GM12892 (cell line): ENCODE measurements at regions not wholly inside any gene's neighbourhood (a gene's known extent, or its start where the extent isn't known, plus 50 kb on each side); places are given as distances from the start of the nearest gene placed in this dataset.

Source experiments
- DNase-seq: peaks from one replicate; pipeline ENCODE4 v3.0.0; 2011; ENCODE audit not compliant: insufficient read length
- FAIRE-seq: peaks from 2 replicates; lab custom pipeline; 2011; peaks lifted over from hg19 to GRCh38; lab: Jason Lieb, UNC
- POLR2A ChIP-seq: IDR thresholded peaks from 2 replicates; pipeline ENCODE4 v1.6.1; 2011; ENCODE audit warnings: low read depth, low read length, control low read depth
- POLR2AphosphoS5 ChIP-seq: IDR thresholded peaks from 2 replicates; pipeline ENCODE4 v1.6.1; 2011; ENCODE audit warnings: low read depth, low read length, control low read depth
- TAF1 ChIP-seq: IDR thresholded peaks from 2 replicates; pipeline ENCODE4 v1.6.1; 2011; ENCODE audit warnings: low read depth, mild to moderate bottlenecking, control low read depth, low read length, borderline replicate concordance

DNA sequence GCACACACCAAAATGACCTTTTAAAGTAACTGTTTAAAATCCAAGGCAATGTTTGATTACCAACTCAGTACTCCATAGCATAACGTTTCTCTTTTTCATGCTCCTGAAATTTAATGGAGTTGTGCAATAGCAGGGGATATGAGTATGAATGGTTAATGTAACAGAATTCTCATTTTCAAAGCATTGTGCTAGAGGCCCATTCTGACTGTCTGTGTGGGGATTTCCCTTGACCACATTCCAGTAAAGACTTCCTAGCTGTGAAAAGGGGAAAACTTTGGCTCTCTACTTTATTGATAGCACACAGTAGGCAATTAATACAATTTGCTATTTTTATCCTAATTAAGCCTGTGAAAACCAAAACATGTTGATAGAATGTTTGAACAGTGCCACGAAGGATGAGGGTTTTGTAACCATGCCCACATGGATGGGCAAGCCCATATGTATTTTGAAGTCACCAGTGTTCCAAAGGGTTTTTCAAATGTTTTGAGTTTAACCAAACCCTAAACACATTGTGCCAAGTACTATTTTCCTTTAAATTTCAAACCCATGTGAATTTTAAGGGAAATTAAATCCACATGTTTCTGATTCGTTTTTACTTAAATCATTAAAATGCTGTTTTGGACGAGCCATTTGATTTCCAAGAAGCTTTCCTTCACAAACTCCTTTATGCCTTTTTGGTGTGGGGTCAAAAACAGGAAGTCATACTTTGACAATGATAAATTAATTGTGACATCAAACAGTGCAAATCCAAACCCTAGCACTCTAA, 261.2 kb downstream of the SHOX2 start:
- TF ChIP-seq POLR2A (no peak), POLR2AphosphoS5 (no peak)
- no peak for DNase-seq
- no peak for FAIRE-seq

DNA sequence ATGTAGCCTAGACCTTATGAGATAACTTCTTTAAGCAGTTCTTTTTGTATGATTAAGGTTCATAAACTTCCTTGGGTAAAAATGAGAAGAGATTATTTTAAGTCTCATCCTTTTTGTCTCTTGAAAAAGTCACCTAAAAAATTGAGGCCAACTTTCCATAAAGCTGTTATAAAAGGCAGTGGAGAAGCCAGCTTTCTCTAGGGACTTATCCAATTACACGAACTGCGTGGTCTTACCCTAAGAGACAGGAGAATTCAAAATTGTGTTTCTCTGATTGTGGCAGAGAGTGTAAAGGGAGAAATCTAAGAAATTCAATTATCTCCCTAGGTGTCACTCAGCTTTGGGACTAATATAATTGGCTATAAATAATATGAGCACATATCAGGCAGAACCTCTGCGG, 262.0 kb downstream of the SHOX2 start:
- FAIRE-seq, result no peak
- no peak for TF ChIP-seq POLR2AphosphoS5
- no peak for TF ChIP-seq POLR2A
- TF ChIP-seq TAF1, result no peak

GRCh38 chr3:157841029-157841428, 265.2 kb downstream of the SHOX2 start:
- TF ChIP-seq POLR2AphosphoS5, result no peak
- TF ChIP-seq TAF1, result no peak
- TF ChIP-seq POLR2A, result no peak
- FAIRE-seq (no peak), DNase-seq (no peak)

More for the DNA sequence above, 262.0 kb downstream of the SHOX2 start:
- no peak for DNase-seq

- FAIRE-seq (no peak), DNase-seq (no peak)
- TF ChIP-seq TAF1 (no peak), POLR2A (no peak), POLR2AphosphoS5 (no peak)
Measured at GRCh38 chr3:157840564-157840963, 265.7 kb downstream of the SHOX2 start.

DNA sequence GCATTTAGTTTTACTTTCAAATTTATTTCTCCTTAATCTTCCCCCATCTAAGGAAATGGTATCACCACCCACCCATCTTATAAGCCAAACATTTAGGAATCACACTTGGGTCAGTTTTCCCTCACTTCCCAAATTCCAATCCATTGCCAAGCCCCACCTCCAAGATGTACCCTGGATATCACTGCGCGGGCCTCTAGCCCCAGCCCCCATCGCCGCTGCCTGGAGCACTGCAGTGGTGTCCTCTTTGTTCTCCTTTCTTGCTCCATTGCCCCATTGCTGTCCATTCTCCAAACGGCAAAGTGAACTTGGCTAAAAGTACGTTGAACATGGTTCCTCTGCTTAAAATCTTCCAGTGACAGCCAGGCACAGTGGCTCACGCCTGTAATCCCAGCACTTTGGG, 267.8 kb downstream of the SHOX2 start:
- DNase-seq (no peak), FAIRE-seq (no peak)
- TF ChIP-seq TAF1 (no peak), POLR2A (no peak), POLR2AphosphoS5 (no peak)

DNA sequence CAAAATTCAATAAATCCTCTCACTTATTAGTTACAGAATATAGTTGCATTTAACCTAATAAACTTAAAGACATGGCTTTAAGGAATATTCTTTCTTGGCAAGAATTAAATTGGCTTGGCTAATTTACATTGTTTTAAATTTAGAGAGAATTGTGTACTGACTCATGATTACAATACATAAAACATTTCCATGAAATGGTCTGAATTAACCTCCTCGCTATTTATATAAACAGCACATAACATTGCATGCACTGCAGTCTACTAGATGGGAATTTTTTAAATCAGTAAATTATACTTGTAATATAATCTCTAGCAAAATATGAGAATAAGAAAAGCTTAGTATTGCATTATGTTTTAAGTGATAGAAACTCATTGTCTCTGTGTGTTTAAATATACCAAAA, 268.9 kb downstream of the SHOX2 start:
- no peak for FAIRE-seq
- TF ChIP-seq TAF1 (no peak), POLR2A (no peak), POLR2AphosphoS5 (no peak)
- DNase-seq, result no peak

DNA sequence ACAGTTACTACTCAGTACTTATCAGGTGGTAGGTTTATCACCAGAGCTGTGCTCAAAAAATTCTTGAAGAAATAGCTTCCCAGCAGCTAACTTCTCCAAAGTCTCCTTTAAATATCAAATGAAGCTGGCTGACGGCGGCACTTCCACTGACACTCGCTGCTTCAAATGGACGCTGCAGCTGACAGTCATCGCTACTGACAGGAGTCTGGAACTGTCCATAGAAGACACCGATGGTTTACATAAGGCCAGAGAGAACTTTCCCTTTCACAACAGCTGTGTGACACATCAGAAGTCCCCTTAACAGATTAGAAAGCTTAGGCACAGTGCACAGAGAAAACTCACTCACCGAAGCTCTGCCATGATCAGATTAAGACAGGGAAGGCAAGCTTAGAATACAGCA, 270.2 kb downstream of the SHOX2 start:
- TF ChIP-seq POLR2A, result no peak
- no peak for TF ChIP-seq POLR2AphosphoS5
- TF ChIP-seq TAF1, result no peak

GRCh38 chr3:157832588-157832987, 273.6 kb downstream of the SHOX2 start:
- FAIRE-seq (no peak), DNase-seq (no peak)
- TF ChIP-seq TAF1 (no peak), POLR2A (no peak), POLR2AphosphoS5 (no peak)

More for the DNA sequence above, 270.2 kb downstream of the SHOX2 start:
- no peak for FAIRE-seq
- no peak for DNase-seq

- FAIRE-seq (no peak), DNase-seq (no peak)
- no peak for TF ChIP-seq POLR2AphosphoS5
- TF ChIP-seq POLR2A, result no peak
- TF ChIP-seq TAF1, result no peak
Measured at GRCh38 chr3:157830556-157831236, 275.5 kb downstream of the SHOX2 start.

DNA sequence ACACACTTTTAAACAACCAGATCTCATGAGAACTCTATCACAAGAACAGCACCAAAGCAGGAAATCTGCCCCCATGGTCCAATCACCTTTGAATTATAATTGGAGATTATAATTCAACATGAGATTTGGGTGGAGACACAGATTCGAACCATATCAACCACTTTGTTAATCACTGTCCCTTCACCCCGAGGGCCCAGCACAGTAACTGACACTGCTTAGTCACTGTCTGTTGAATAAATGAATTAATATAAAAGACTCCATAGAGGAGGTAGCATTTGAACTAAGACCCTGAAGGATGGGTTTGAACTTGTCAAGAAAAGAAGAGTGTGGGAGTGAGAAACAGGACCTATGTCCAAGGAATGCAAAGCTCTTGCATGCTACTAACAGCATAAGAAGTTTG, 276.4 kb downstream of the SHOX2 start:
- FAIRE-seq (no peak), DNase-seq (no peak)
- TF ChIP-seq POLR2A, result no peak
- TF ChIP-seq POLR2AphosphoS5, result no peak
- TF ChIP-seq TAF1, result no peak

DNA sequence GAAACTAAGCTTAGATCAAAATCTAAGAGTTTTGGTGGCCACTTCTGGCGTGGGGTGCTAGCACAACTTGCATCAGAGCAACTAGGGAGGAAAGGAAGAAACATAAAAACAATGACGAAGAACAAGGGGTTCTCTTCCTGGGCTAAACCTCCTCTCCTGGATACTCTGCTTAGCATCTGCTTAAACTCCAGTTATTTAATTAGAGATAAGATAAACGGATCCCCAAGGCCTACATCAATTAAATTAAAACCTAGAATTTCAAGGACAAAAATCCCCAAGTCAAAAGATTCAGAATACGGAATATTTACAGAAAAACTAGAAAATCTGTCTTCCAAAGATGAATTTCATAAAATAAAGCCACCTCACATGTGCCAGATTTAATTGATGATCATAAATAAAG, 281.9 kb downstream of the SHOX2 start:
- FAIRE-seq, result no peak
- TF ChIP-seq TAF1 (no peak), POLR2AphosphoS5 (no peak), POLR2A (no peak)
- DNase-seq, result no peak

- TF ChIP-seq TAF1, result no peak
- TF ChIP-seq POLR2AphosphoS5, result no peak
- TF ChIP-seq POLR2A, result no peak
- no peak for DNase-seq
- no peak for FAIRE-seq
Measured at GRCh38 chr3:157823050-157823449, 283.2 kb downstream of the SHOX2 start.
